BLaER1 treated with 17β-estradiol and CSF1 and Interleukin-3, amounts not matched to agents 10 nM and 100 nM (cell line): ENCODE measurements at regions not wholly inside any gene's neighbourhood (a gene's known extent, or its start where the extent isn't known, plus 50 kb on each side); places are given as distances from the start of the nearest gene placed in this dataset.
"Not testable (repeated sequence)": the region's sequence is repeated elsewhere in the genome, so short reads cannot be mapped to it uniquely, and the experiment has no call there.

Experiments
- H3K27ac ChIP-seq, 11 experiments: shearing (Covaris generic); formaldehyde crosslinking; 2 replicates each; pipeline ENCODE4 v1.8.1; 2022
- H3K27me3 ChIP-seq, 11 experiments: shearing (Covaris generic); formaldehyde crosslinking; 2 replicates each; pipeline ENCODE4 v1.8.1; 2022
- H3K36me3 ChIP-seq, 11 experiments: shearing (Covaris generic); formaldehyde crosslinking; 2 replicates each; pipeline ENCODE4 v1.8.1; 2022
- H3K4me1 ChIP-seq, 10 experiments: shearing (Covaris generic); formaldehyde crosslinking; 2 replicates each; pipeline ENCODE4 v1.8.1; 2022
- H3K4me2 ChIP-seq, 11 experiments: shearing (Covaris generic); formaldehyde crosslinking; 2 replicates each; pipeline ENCODE4 v1.8.1; 2022
- H3K4me3 ChIP-seq, 10 experiments: shearing (Covaris generic); formaldehyde crosslinking; 2 replicates each; pipeline ENCODE4 v1.8.1; 2022
- H3K9ac ChIP-seq, 11 experiments: shearing (Covaris generic); formaldehyde crosslinking; 2 replicates each; pipeline ENCODE4 v1.8.1; 2022
- H3K9me3 ChIP-seq, 11 experiments: shearing (Covaris generic); formaldehyde crosslinking; replicated peaks in 1 of 11; 2 replicates each; pipeline ENCODE4 v1.8.1; 2022
- H4K20me1 ChIP-seq, 11 experiments: shearing (Covaris generic); formaldehyde crosslinking; 2 replicates each; pipeline ENCODE4 v1.8.1; 2022
- Cebpa-rat ChIP-seq, 11 experiments: shearing (Covaris generic); IDR thresholded peaks; 2 replicates each; pipeline ENCODE4 v1.8.1; 2022

DNA sequence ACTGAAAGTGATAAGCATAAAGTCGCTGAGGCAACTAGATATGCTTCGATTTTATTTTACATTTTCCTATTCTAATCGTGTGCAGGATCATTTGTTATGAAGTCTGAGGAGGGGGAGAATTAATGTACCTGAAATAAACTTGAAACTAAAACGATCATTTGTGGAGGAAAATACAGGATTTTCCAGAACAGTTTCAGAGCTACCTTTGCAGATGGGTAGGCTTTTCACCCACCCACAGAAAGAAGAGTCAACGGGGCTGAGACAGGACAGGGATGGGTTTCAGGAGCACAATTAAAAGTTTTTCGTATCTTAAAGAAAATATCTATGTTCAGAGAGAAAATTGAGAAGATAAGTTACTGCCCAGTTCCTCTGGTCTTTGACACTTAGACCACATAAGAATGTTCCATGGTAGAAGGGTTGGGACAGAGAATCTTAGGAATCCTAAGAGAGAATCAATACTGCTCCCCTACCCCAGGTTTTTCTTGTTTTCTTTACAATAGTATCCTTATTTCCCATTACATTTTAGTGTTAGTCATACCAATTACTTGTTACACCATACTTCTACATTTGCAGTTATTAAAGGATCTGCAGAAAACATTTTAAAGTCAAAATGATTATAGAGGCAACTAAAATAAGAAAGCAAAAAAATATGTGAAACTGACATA, 211.4 kb downstream of the DEPDC1B start:
- no peaks in the 10 kb centered on the region for H3K36me3 ChIP-seq
- no peaks in the 10 kb centered on the region for H3K4me1 ChIP-seq
- no peak for TF ChIP-seq Cebpa-rat (IDR thresholded peaks at IDR 0.05)
- H3K9ac ChIP-seq: no peak overlapping the region
- no peak overlapping the region for H3K4me2 ChIP-seq
- H4K20me1 ChIP-seq: no peaks in the 10 kb centered on the region
- H3K27ac ChIP-seq: no peak overlapping the region
- H3K4me3 ChIP-seq: no peak overlapping the region
- no peaks in the 10 kb centered on the region for H3K27me3 ChIP-seq
- 0 out of 22 replicates have a peak, but pooled peaks cover 0 to 5% (median 0%) of the 10 kb centered on the region in 11 experiments for H3K9me3 ChIP-seq

DNA sequence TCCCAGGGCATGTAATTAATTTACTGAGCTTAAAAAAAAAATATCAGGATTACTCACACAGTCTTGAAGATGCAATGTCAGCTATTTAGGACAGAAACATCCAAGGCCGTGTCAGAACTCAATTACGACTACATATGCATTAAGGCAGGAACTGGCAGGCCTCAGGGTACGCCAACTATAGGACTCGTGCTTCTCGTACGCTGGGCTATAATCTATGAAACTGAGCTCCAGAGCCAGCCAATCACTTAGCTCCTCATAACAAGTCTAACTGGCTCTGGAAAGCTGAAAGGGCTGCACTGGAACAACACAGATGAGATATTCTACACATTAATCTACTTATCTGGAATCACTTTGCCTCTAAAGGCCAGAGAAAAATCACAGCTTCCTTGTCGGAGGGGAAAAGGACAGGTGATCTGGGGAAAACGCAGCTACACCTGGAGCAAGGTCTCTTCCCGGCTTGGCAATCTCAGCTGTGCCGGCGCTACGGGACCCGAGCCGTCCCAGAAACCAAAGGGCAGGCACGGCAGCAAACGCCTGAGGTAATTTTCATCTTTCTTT, 212.0 kb downstream of the DEPDC1B start:
- no peak overlapping the region for H3K9ac ChIP-seq
- 0 out of 22 replicates have a peak, but pooled peaks cover 0 to 5% (median 0%) of the 10 kb centered on the region in 11 experiments for H3K9me3 ChIP-seq
- H4K20me1 ChIP-seq: no peaks in the 10 kb centered on the region
- H3K36me3 ChIP-seq: no peaks in the 10 kb centered on the region
- no peak overlapping the region for H3K27ac ChIP-seq
- H3K4me2 ChIP-seq: no peak overlapping the region
- H3K4me3 ChIP-seq: no peak overlapping the region
- H3K4me1 ChIP-seq: no peaks in the 10 kb centered on the region
- H3K27me3 ChIP-seq: no peaks in the 10 kb centered on the region
- TF ChIP-seq Cebpa-rat (IDR thresholded peaks at IDR 0.05): no peak

DNA sequence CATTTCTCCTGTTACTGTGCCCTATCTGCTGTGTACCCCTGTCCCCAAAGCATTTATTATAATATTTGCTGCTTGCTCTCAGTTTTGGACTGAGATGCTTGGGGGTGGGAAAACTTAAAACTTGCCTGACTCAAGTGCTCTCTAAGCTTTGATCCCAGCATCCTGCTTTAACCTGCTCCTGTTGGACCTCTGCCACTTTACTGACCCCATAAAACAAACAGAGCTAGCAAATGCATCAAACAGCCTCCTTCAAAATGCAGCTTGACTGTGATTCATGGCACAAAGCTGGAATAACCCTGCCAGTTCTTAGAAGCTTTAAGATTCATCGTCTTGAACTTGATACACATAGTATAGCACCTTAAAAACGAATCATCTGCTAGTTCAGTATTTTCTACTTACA, 212.5 kb downstream of the DEPDC1B start:
- Histone ChIP-seq H4K20me1 (no peaks in the 10 kb centered on the region), H3K9me3 (0 out of 22 replicates have a peak, but pooled peaks cover 0 to 4% (median 0%) of the 10 kb centered on the region in 11 experiments), H3K27ac (no peak overlapping the region), H3K4me2 (no peak overlapping the region), H3K9ac (no peak overlapping the region), H3K4me1 (no peaks in the 10 kb centered on the region), H3K4me3 (no peak overlapping the region), H3K27me3 (no peaks in the 10 kb centered on the region), H3K36me3 (no peaks in the 10 kb centered on the region)
- TF ChIP-seq Cebpa-rat (IDR thresholded peaks at IDR 0.05): no peak

DNA sequence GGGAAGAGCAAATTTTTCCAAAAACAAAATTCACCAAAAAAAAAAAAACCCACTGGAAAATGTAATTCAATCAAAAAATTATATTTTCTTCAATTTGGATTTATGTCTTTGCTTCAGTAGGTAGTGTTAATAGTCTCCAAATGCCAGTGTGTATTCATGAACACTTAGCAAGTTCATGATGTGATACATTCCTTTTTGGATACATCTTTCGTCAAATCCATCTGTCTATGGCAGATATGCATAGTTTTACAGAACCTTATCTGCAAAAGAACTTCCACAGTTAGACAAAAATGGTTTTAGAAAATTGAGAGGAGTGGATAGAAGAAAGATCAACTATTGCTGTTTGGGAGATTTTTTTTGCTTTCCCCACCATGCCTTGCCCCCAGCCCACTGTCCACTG, 214.6 kb downstream of the DEPDC1B start:
- H3K4me1 ChIP-seq: no peaks in the 10 kb centered on the region
- H3K36me3 ChIP-seq: no peaks in the 10 kb centered on the region
- H3K4me3 ChIP-seq: no peak overlapping the region
- H3K9me3 ChIP-seq: no peaks in the 10 kb centered on the region; a peak in 1 of 22 replicates
- H3K9ac ChIP-seq: no peak overlapping the region
- no peak overlapping the region for H3K27ac ChIP-seq
- H3K27me3 ChIP-seq: no peaks in the 10 kb centered on the region
- H4K20me1 ChIP-seq: no peaks in the 10 kb centered on the region
- no peak for TF ChIP-seq Cebpa-rat (IDR thresholded peaks at IDR 0.05)
- H3K4me2 ChIP-seq: no peak overlapping the region

DNA sequence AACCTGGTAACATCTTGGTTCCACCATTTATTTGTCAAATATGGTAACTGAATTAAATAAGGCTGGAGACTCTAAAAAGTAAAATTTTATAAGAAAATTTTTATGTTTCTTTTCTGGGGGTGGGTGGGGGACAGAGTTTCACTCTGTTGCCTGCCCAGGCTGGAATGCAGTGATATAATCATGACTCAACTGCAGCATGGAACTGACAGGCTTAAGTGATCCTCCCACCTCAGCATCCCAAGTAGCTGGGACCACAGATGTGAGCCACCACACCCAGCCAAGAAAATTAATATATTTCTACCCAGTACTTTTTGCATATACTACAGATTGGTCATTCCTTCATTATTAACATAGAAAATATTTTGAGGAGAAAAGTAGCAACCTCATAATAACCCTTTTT, 216.9 kb downstream of the DEPDC1B start:
- Histone ChIP-seq H4K20me1 (no peaks in the 10 kb centered on the region), H3K27me3 (no peaks in the 10 kb centered on the region), H3K4me2 (no peak overlapping the region), H3K9me3 (peaks cover 0 to 1% (median 0%) of the 10 kb centered on the region in 11 experiments; a peak in 1 of 22 replicates), H3K4me3 (no peak overlapping the region), H3K27ac (no peak overlapping the region), H3K9ac (no peak overlapping the region), H3K36me3 (no peaks in the 10 kb centered on the region), H3K4me1 (no peaks in the 10 kb centered on the region)
- TF ChIP-seq Cebpa-rat (IDR thresholded peaks at IDR 0.05): no peak

DNA sequence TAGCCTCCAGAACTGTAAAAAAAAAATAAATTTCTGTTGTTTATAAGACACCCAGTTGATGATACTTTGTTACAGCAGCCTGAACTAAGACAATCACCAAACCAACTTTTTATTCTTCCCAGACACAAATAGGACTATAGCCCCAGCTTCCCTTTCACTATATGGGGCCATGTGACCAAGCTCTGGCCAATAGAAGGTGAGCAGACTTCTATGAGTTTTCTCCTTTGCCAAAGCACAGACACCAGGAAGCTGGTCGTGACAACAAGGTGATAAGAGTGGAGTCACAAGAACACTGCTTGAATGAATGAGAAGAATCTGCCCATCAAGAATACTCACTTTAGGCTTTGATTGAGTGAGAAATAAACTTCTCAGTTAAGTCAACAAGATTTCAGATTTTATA, 217.7 kb downstream of the DEPDC1B start:
- H3K4me3 ChIP-seq: no peak overlapping the region
- H3K27ac ChIP-seq: no peak overlapping the region
- H4K20me1 ChIP-seq: no peaks in the 10 kb centered on the region
- no peaks in the 10 kb centered on the region for H3K4me1 ChIP-seq
- peaks cover 0 to 8% (median 5%) of the 10 kb centered on the region in 11 experiments; a peak in 7 of 22 replicates for H3K9me3 ChIP-seq
- no peak overlapping the region for H3K4me2 ChIP-seq
- H3K27me3 ChIP-seq: no peaks in the 10 kb centered on the region
- no peak for TF ChIP-seq Cebpa-rat (IDR thresholded peaks at IDR 0.05)
- H3K9ac ChIP-seq: no peak overlapping the region
- H3K36me3 ChIP-seq: no peaks in the 10 kb centered on the region

DNA sequence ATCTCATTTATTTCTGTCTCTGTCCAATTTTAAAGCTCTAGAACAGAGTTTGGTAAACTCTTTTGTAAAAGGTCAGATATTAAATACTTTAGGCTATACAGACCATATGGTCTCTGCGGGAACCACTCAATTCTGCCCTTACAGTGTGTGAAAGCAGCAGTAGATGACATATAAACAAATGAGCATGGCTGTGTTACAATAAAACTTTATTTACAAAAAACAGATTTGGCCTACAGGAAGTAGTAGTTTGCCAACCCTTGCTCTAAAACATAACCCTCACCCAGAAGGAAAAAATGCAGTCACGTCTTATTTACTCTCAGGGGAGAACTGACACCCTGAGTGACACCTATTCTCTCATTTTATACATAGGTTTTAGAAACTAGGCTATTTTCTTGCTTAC, 220.4 kb downstream of the DEPDC1B start:
- H3K4me3 ChIP-seq: no peak overlapping the region

DNA sequence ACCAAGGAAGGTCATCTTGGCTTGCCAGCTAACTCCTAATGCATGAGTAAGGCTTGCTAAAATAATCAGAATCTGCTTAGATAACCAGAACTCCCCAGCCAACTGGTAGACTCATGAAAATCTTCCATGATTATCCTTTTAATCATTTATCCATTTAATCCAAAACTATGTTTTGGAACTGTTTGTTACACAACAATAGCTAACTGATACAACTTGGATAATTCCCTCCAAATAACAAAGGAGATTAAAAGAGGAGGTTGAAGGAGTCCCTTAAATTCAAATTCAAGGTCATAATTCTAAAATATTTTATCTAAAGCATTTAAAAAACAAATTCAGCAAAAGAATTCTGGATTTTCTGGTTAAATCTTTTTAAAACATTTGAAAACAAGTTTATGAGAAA, 222.1 kb downstream of the DEPDC1B start:
- Histone ChIP-seq H3K4me2 (no peak overlapping the region), H3K9ac (no peak overlapping the region), H3K4me3 (no peak overlapping the region), H3K27me3 (no peaks in the 10 kb centered on the region), H3K9me3 (peaks cover 0 to 9% (median 5%) of the 10 kb centered on the region in 11 experiments; a peak in 8 of 22 replicates), H3K4me1 (no peaks in the 10 kb centered on the region), H4K20me1 (no peaks in the 10 kb centered on the region), H3K27ac (no peak overlapping the region), H3K36me3 (no peaks in the 10 kb centered on the region)
- no peak for TF ChIP-seq Cebpa-rat (IDR thresholded peaks at IDR 0.05)

More for the DNA sequence above, 220.4 kb downstream of the DEPDC1B start:
- no peak overlapping the region for H3K9ac ChIP-seq
- no peak for TF ChIP-seq Cebpa-rat (IDR thresholded peaks at IDR 0.05)
- no peaks in the 10 kb centered on the region for H4K20me1 ChIP-seq
- H3K36me3 ChIP-seq: no peaks in the 10 kb centered on the region
- no peak overlapping the region for H3K4me2 ChIP-seq
- no peak overlapping the region for H3K27ac ChIP-seq
- H3K9me3 ChIP-seq: peaks cover 0 to 9% (median 5%) of the 10 kb centered on the region in 11 experiments; a peak in 8 of 22 replicates
- no peaks in the 10 kb centered on the region for H3K4me1 ChIP-seq
- no peaks in the 10 kb centered on the region for H3K27me3 ChIP-seq

DNA sequence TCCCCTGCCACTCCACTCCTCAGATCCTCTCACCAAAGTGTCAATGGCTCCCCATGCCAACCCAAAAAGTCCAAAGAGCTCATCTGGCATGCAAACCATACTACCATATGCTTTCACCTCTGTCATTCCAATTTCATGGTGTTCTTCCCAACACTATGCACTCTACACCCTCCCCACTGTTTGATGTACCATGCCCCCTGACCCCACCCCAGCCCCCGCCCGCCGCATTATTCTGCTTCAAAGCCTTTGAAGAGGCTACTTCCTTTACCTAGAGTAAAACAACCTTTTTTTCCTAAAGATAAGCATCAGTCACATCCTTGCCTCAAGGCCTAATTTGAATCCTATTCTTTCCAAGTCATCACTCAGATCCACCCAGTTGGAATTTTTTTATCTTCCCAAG, 226.3 kb downstream of the DEPDC1B start:
- Histone ChIP-seq H3K36me3 (no peaks in the 10 kb centered on the region; a peak in 1 of 22 replicates), H3K9ac (no peak overlapping the region)

DNA sequence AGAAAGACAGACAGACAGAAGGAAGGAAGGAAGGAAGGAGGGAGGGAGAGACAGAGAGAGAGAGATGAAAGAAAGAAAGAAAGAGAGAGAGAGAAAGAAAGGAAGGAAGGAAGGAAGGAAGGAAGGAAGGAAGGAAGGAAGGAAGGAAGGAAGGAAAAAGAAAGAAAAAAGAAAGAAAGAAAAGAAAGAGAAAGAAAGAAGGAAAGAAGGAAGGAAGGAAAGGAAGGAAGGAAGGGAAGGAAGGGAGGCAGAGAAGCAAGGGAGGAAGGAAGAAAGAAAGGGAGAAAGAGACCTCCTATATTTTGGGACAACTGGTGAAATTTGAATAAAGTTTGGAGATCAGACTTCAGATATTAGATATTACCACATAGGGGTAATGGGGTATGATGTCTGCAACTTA, 226.9 kb downstream of the DEPDC1B start:
- not testable (repeated sequence) for H3K4me1 ChIP-seq, H3K36me3 ChIP-seq, H3K27ac ChIP-seq, H3K27me3 ChIP-seq, H4K20me1 ChIP-seq, H3K4me3 ChIP-seq, H3K9ac ChIP-seq, H3K4me2 ChIP-seq
- H3K9me3 ChIP-seq: peaks cover 15 to 30% (median 25%) of the 10 kb centered on the region in 11 experiments; a peak in 21 of 22 replicates

More for the DNA sequence above, 226.3 kb downstream of the DEPDC1B start:
- no peaks in the 10 kb centered on the region for H4K20me1 ChIP-seq
- H3K9me3 ChIP-seq: peaks cover 15 to 30% (median 25%) of the 10 kb centered on the region in 11 experiments; a peak in 21 of 22 replicates
- H3K27ac ChIP-seq: no peak overlapping the region
- TF ChIP-seq Cebpa-rat (IDR thresholded peaks at IDR 0.05): no peak
- H3K4me3 ChIP-seq: no peak overlapping the region
- no peaks in the 10 kb centered on the region for H3K27me3 ChIP-seq
- no peaks in the 10 kb centered on the region for H3K4me1 ChIP-seq
- no peak overlapping the region for H3K4me2 ChIP-seq
